ENCODE measurements at regions not wholly inside any gene's neighbourhood (a gene's known extent, or its start where the extent isn't known, plus 50 kb on each side); places are given as distances from the start of the nearest gene placed in this dataset.

GRCh38 chr11:112392904-112393303 lies 132.2 kb upstream of the PLET1 start:
- no peak for DNase-seq (ENCODE audit: extremely low read depth in 1 of 11, low read depth in 9 of 11, low spot score in 4 of 11)

GRCh38 chr11:112394304-112394703 lies 133.6 kb upstream of the PLET1 start:
- no peak for DNase-seq (ENCODE audit: extremely low read depth in 1 of 11, low read depth in 9 of 11, low spot score in 4 of 11)

GRCh38 chr11:112396076-112396475 lies 135.4 kb upstream of the PLET1 start:
- DNase-seq (ENCODE audit: extremely low read depth in 1 of 11, low read depth in 9 of 11, low spot score in 4 of 11) = no peak

- no peak for DNase-seq (ENCODE audit: extremely low read depth in 1 of 11, low read depth in 9 of 11, low spot score in 4 of 11)
Measured at GRCh38 chr11:112398798-112399478, 138.3 kb upstream of the PLET1 start.

- no peak for DNase-seq (ENCODE audit: extremely low read depth in 1 of 11, low read depth in 9 of 11, low spot score in 4 of 11)
Measured at GRCh38 chr11:112400476-112401014, 139.9 kb upstream of the PLET1 start.

- DNase-seq (ENCODE audit: extremely low read depth in 1 of 11, low read depth in 9 of 11, low spot score in 4 of 11) = no peak
Measured at GRCh38 chr11:112401036-112401769, 140.5 kb upstream of the PLET1 start.

- no peak for DNase-seq (ENCODE audit: extremely low read depth in 1 of 11, low read depth in 9 of 11, low spot score in 4 of 11)
Measured at GRCh38 chr11:112403432-112403831, 142.8 kb upstream of the PLET1 start.

GRCh38 chr11:112404112-112404511 lies 143.5 kb upstream of the PLET1 start:
- no peak for DNase-seq (ENCODE audit: extremely low read depth in 1 of 11, low read depth in 9 of 11, low spot score in 4 of 11)

GRCh38 chr11:112408517-112408916 lies 147.9 kb upstream of the PLET1 start:
- no peak for DNase-seq (ENCODE audit: extremely low read depth in 1 of 11, low read depth in 9 of 11, low spot score in 4 of 11)

GRCh38 chr11:112410325-112410724 lies 149.7 kb upstream of the PLET1 start:
- DNase-seq (ENCODE audit: extremely low read depth in 1 of 11, low read depth in 9 of 11, low spot score in 4 of 11) = no peak

GRCh38 chr11:112412383-112412782 lies 151.7 kb upstream of the PLET1 start:
- no peak for DNase-seq (ENCODE audit: extremely low read depth in 1 of 11, low read depth in 9 of 11, low spot score in 4 of 11)

- no peak for DNase-seq (ENCODE audit: extremely low read depth in 1 of 11, low read depth in 9 of 11, low spot score in 4 of 11)
Measured at GRCh38 chr11:112417339-112417738, 156.7 kb upstream of the PLET1 start.

GRCh38 chr11:112418438-112418837 lies 157.8 kb upstream of the PLET1 start:
- DNase-seq (ENCODE audit: extremely low read depth in 1 of 11, low read depth in 9 of 11, low spot score in 4 of 11) = no peak

GRCh38 chr11:112421879-112422278 lies 161.2 kb upstream of the PLET1 start:
- DNase-seq (ENCODE audit: extremely low read depth in 1 of 11, low read depth in 9 of 11, low spot score in 4 of 11) = no peak

GRCh38 chr11:112425121-112425520 lies 164.5 kb upstream of the PLET1 start:
- no peak for DNase-seq (ENCODE audit: extremely low read depth in 1 of 11, low read depth in 9 of 11, low spot score in 4 of 11)

GRCh38 chr11:112437096-112437495 lies 176.4 kb upstream of the PLET1 start:
- DNase-seq (ENCODE audit: extremely low read depth in 1 of 11, low read depth in 9 of 11, low spot score in 4 of 11) = no peak

GRCh38 chr11:112439614-112440013 lies 179.0 kb upstream of the PLET1 start:
- no peak for DNase-seq (ENCODE audit: extremely low read depth in 1 of 11, low read depth in 9 of 11, low spot score in 4 of 11)

- DNase-seq (ENCODE audit: extremely low read depth in 1 of 11, low read depth in 9 of 11, low spot score in 4 of 11) = no peak
Measured at GRCh38 chr11:112440518-112440917, 179.9 kb upstream of the PLET1 start.

- DNase-seq (ENCODE audit: extremely low read depth in 1 of 11, low read depth in 9 of 11, low spot score in 4 of 11) = no peak
Measured at GRCh38 chr11:112448168-112448567, 187.5 kb upstream of the PLET1 start.

GRCh38 chr11:112448806-112449205 lies 188.1 kb upstream of the PLET1 start:
- DNase-seq (ENCODE audit: extremely low read depth in 1 of 11, low read depth in 9 of 11, low spot score in 4 of 11) = no peak

GRCh38 chr11:112451250-112451649 lies 190.6 kb upstream of the PLET1 start:
- no peak for DNase-seq (ENCODE audit: extremely low read depth in 1 of 11, low read depth in 9 of 11, low spot score in 4 of 11)
